H9 (cell line): ENCODE measurements at regions not wholly inside any gene's neighbourhood (a gene's known extent, or its start where the extent isn't known, plus 50 kb on each side); places are given as distances from the start of the nearest gene placed in this dataset.

Experiments used
- DNase-seq: peaks from one replicate; pipeline ENCODE4 v3.0.0-alpha.2; 2017
- H2AFZ ChIP-seq: one replicate; pipeline ENCODE4 v1.6.1; 2013; ENCODE audit warnings: mild to moderate bottlenecking, low read length, control low read depth, moderate library complexity
- H2AK5ac ChIP-seq: 2 replicates; pipeline ENCODE4 v1.6.1; 2013; ENCODE audit warnings: low read length, control low read depth, mixed read lengths; ENCODE audit not compliant: insufficient read length
- H2BK120ac ChIP-seq: one replicate; pipeline ENCODE4 v1.6.1; 2013; ENCODE audit warnings: low read depth, mild to moderate bottlenecking, low read length, control low read depth, inconsistent platforms; ENCODE audit not compliant: poor library complexity, severe bottlenecking
- H2BK12ac ChIP-seq: 2 replicates; pipeline ENCODE4 v1.6.1; 2013; ENCODE audit warnings: low read length, control low read depth, mixed read lengths, low read depth; ENCODE audit not compliant: insufficient read length
- H2BK15ac ChIP-seq: 2 replicates; pipeline ENCODE4 v1.6.1; 2013; ENCODE audit warnings: low read depth, low read length, control low read depth
- H2BK20ac ChIP-seq: one replicate; pipeline ENCODE4 v1.6.1; 2013; ENCODE audit warnings: low read depth, mild to moderate bottlenecking, low read length, control low read depth, inconsistent platforms; ENCODE audit not compliant: poor library complexity, severe bottlenecking
- H2BK5ac ChIP-seq: 2 replicates; pipeline ENCODE4 v1.6.1; 2013; ENCODE audit warnings: low read length, control low read depth, mixed read lengths; ENCODE audit not compliant: insufficient read length
- H3K14ac ChIP-seq: 2 replicates; pipeline ENCODE4 v1.6.1; 2013; ENCODE audit warnings: low read length, control low read depth; ENCODE audit not compliant: insufficient read depth
- H3K18ac ChIP-seq: 2 replicates; pipeline ENCODE4 v1.6.1; 2013; ENCODE audit warnings: low read depth, mild to moderate bottlenecking, mixed read lengths, low read length, control low read depth; ENCODE audit not compliant: insufficient read length
- H3K23ac ChIP-seq: 2 replicates; pipeline ENCODE4 v1.6.1; 2013; ENCODE audit warnings: low read length, control low read depth, mixed read lengths, low read depth; ENCODE audit not compliant: insufficient read length
- H3K23me2 ChIP-seq: 2 replicates; pipeline ENCODE4 v1.6.1; 2013; ENCODE audit warnings: low read depth, mild to moderate bottlenecking, mixed read lengths, low read length, control low read depth; ENCODE audit not compliant: insufficient read length, poor library complexity, severe bottlenecking
- H3K27ac ChIP-seq: 2 replicates; pipeline ENCODE4 v1.5.1; 2013; ENCODE audit warnings: low read length, control low read depth, mixed read lengths, low read depth; ENCODE audit not compliant: insufficient read length
- H3K27me3 ChIP-seq: 2 replicates; pipeline ENCODE4 v1.6.1; 2013; ENCODE audit warnings: low read length, control low read depth, inconsistent platforms; ENCODE audit not compliant: insufficient read depth
- H3K4ac ChIP-seq: 2 replicates; pipeline ENCODE4 v1.6.1; 2013; ENCODE audit warnings: low read depth, mild to moderate bottlenecking, control low read depth, inconsistent platforms, low read length, moderate library complexity
- H3K4me1 ChIP-seq: 2 replicates; pipeline ENCODE4 v1.6.1; 2013; ENCODE audit warnings: low read length, control low read depth, inconsistent platforms; ENCODE audit not compliant: insufficient read depth
- H3K4me2 ChIP-seq: 2 replicates; pipeline ENCODE4 v1.6.1; 2013; ENCODE audit warnings: low read length, control low read depth, mixed read lengths; ENCODE audit not compliant: insufficient read length, insufficient read depth
- H3K56ac ChIP-seq: 2 replicates; pipeline ENCODE4 v1.6.1; 2013; ENCODE audit warnings: low read depth, mild to moderate bottlenecking, mixed read lengths, low read length, control low read depth; ENCODE audit not compliant: insufficient read length
- H3K79me1 ChIP-seq: 2 replicates; pipeline ENCODE4 v1.6.1; 2013; ENCODE audit warnings: low read depth, mild to moderate bottlenecking, moderate library complexity, low read length, control low read depth, inconsistent platforms; ENCODE audit not compliant: insufficient read depth, poor library complexity, severe bottlenecking
- H3K79me2 ChIP-seq: 2 replicates; pipeline ENCODE4 v1.6.1; 2013; ENCODE audit warnings: low read length, control low read depth, inconsistent platforms; ENCODE audit not compliant: insufficient read depth
- H3K9ac ChIP-seq: 2 replicates; pipeline ENCODE4 v1.6.1; 2013; ENCODE audit warnings: low read length, control low read depth, mixed read lengths; ENCODE audit not compliant: insufficient read length; ENCODE audit errors: extremely low read depth
- H3K9me3 ChIP-seq: one replicate; pipeline ENCODE4 v1.6.1; 2013; ENCODE audit warnings: low read depth, low read length, inconsistent platforms; ENCODE audit not compliant: control insufficient read depth
- H3T11ph ChIP-seq: one replicate; pipeline ENCODE4 v1.6.1; 2013; ENCODE audit warnings: mild to moderate bottlenecking, low read length, control low read depth, inconsistent platforms
- H4K20me1 ChIP-seq: one replicate; pipeline ENCODE4 v1.6.1; 2013; ENCODE audit not compliant: control insufficient read depth, insufficient read length, insufficient read depth
- H4K5ac ChIP-seq: 2 replicates; pipeline ENCODE4 v1.6.1; 2013; ENCODE audit warnings: low read depth, mild to moderate bottlenecking, mixed read lengths, low read length, control low read depth; ENCODE audit not compliant: insufficient read length
- H4K8ac ChIP-seq: replicated peaks from 2 replicates; pipeline ENCODE4 v1.6.1; 2013; ENCODE audit warnings: low read length, control low read depth, mixed read lengths, low read depth; ENCODE audit not compliant: insufficient read length
- H4K91ac ChIP-seq: 2 replicates; pipeline ENCODE4 v1.6.1; 2013; ENCODE audit warnings: low read depth, mild to moderate bottlenecking, moderate library complexity, mixed read lengths, low read length, control low read depth; ENCODE audit not compliant: insufficient read length
- H3K27ac Mint-ChIP-seq, 3 experiments: 2 replicates in 2 of 3; 3 replicates in 1 of 3; pipeline ENCODE4 v1.8.0; 2020 to 2021; ENCODE audit warnings: mixed read lengths in 3 of 3, mild to moderate bottlenecking in 1 of 3, moderate library complexity in 1 of 3
- H3K27me3 Mint-ChIP-seq: 2 replicates; pipeline ENCODE4 v1.8.0; 2021; ENCODE audit warnings: low read depth, mild to moderate bottlenecking, moderate library complexity, mixed read lengths
- H3K36me3 Mint-ChIP-seq, 3 experiments: 2 replicates in 2 of 3; 3 replicates in 1 of 3; pipeline ENCODE4 v1.8.0; 2020 to 2021; ENCODE audit warnings: low read depth in 3 of 3, mixed read lengths in 3 of 3; ENCODE audit not compliant: insufficient read depth in 1 of 3
- H3K4me1 Mint-ChIP-seq, 2 experiments: 2 replicates each; pipeline ENCODE4 v1.8.0; 2020; ENCODE audit warnings: mixed read lengths in 2 of 2
- H3K4me3 Mint-ChIP-seq, 2 experiments: 2 replicates in 1 of 2; 3 replicates in 1 of 2; pipeline ENCODE4 v1.8.0; 2020 to 2021; ENCODE audit warnings: mild to moderate bottlenecking in 2 of 2, mixed read lengths in 2 of 2, moderate library complexity in 1 of 2
- H3K9me3 Mint-ChIP-seq, 2 experiments: 2 replicates in 1 of 2; 3 replicates in 1 of 2; pipeline ENCODE4 v1.8.0; 2020; ENCODE audit warnings: mild to moderate bottlenecking in 2 of 2, mixed read lengths in 2 of 2, moderate library complexity in 1 of 2
- CTCF ChIP-seq: fragments of 200-600 bp; sonication (generic); conservative IDR thresholded peaks from 3 replicates; pipeline ENCODE4 v1.8.0; 2021; ENCODE audit warnings: antibody characterized with exemption, mild to moderate bottlenecking
- WGBS: extraction: QIAGEN DNeasy Blood & Tissue Kit; methylation state at CpG from one replicate; pipeline ENCODE4 v1.1.7; 2013; ENCODE audit warnings: missing lambda C conversion rate, low lambda C conversion rate, mixed read lengths; ENCODE audit not compliant: insufficient read length; ENCODE audit errors: extremely low coverage; 5-methylcytosine and 5-hydroxymethylcytosine counted together

GRCh38 chr20:52918311-52918710 is 53.8 kb upstream of the TSHZ2 start:
- Histone ChIP-seq H3K14ac (no peak overlapping the region), H2AK5ac (no peak overlapping the region), H4K8ac (no peak overlapping the region), H2BK20ac (no peak overlapping the region), H3K79me2 (no peaks in the 10 kb centered on the region), H3K4ac (no peak overlapping the region), H4K20me1 (no peaks in the 10 kb centered on the region), H3K4me2 (no peak overlapping the region), H4K5ac (no peak overlapping the region), H2BK12ac (no peak overlapping the region), H3K27me3 (no peaks in the 10 kb centered on the region), H2BK5ac (no peak overlapping the region), H3K4me1 (no peaks in the 10 kb centered on the region), H3K18ac (no peak overlapping the region), H3T11ph (no peak overlapping the region), H3K23me2 (no peaks in the 10 kb centered on the region), H3K9me3 (no peaks in the 10 kb centered on the region), H3K23ac (no peak overlapping the region), H4K91ac (no peak overlapping the region), H2BK15ac (no peak overlapping the region), H3K27ac (no peak overlapping the region), H2AFZ (no peak overlapping the region), H2BK120ac (no peak overlapping the region), H3K79me1 (no peaks in the 10 kb centered on the region), H3K56ac (no peak overlapping the region), H3K9ac (no peak overlapping the region)
- DNase-seq, result no peak
- WGBS, result no CpG with 5 or more reads among the region's 1 CpG
- Mint-ChIP-seq H3K36me3 (0 out of 7 replicates have a peak, but pooled peaks cover 0 to 5% (median 0%) of the 10 kb centered on the region in 3 experiments), H3K4me3 (no peak overlapping the region), H3K4me1 (peaks cover 7 to 11% of the 10 kb centered on the region in 2 experiments), H3K9me3 (peaks cover 0 to 5% of the 10 kb centered on the region in 2 experiments; a peak in 2 of 5 replicates), H3K27ac (no peak overlapping the region), H3K27me3 (no peaks in the 10 kb centered on the region)
- no peak for TF ChIP-seq CTCF
